ENCODE measurements at regions not wholly inside any gene's neighbourhood (a gene's known extent, or its start where the extent isn't known, plus 50 kb on each side); places are given as distances from the start of the nearest gene placed in this dataset.

GRCh38 chr2:120791243-120791961, 55.7 kb downstream of the GLI2 start:
- DNase-seq (ENCODE audit: low read depth): no peak
- TF ChIP-seq POLR2A (IDR thresholded peaks at IDR 0.05; ENCODE audit: extremely low read depth, insufficient read length) (no peak), CTCF (IDR thresholded peaks at IDR 0.05; ENCODE audit: low read depth, low read length) (no peak), MYC (IDR thresholded peaks at IDR 0.05; ENCODE audit: low read depth, low read length) (no peak)
- TF ChIP-seq, protein P1, sequence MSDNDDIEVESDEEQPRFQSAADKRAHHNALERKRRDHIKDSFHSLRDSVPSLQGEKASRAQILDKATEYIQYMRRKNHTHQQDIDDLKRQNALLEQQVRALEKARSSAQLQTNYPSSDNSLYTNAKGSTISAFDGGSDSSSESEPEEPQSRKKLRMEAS (IDR thresholded peaks at IDR 0.05; ENCODE audit: low read depth, low read length): no peak
- H3K4me3 ChIP-seq (ENCODE audit: low read depth, low read length): no peak overlapping the region

GRCh38 chr2:120791962-120792297, 56.3 kb downstream of the GLI2 start:
- TF ChIP-seq, protein P1 (IDR thresholded peaks at IDR 0.05; ENCODE audit: low read depth, low read length): no peak
- TF ChIP-seq MYC (IDR thresholded peaks at IDR 0.05; ENCODE audit: low read depth, low read length) (no peak), POLR2A (IDR thresholded peaks at IDR 0.05; ENCODE audit: extremely low read depth, insufficient read length) (no peak)
- no peak for DNase-seq (ENCODE audit: low read depth)
- H3K4me3 ChIP-seq (ENCODE audit: low read depth, low read length): no peak overlapping the region

GRCh38 chr2:120793682-120794403, 58.2 kb downstream of the GLI2 start:
- no peak for DNase-seq (ENCODE audit: low read depth)
- no peak overlapping the region for H3K4me3 ChIP-seq (ENCODE audit: low read depth, low read length)
- TF ChIP-seq MYC (IDR thresholded peaks at IDR 0.05; ENCODE audit: low read depth, low read length): no peak
- TF ChIP-seq POLR2A (IDR thresholded peaks at IDR 0.05; ENCODE audit: extremely low read depth, insufficient read length): no peak
- TF ChIP-seq CTCF (IDR thresholded peaks at IDR 0.05; ENCODE audit: low read depth, low read length): no peak
- TF ChIP-seq, protein P1 (IDR thresholded peaks at IDR 0.05; ENCODE audit: low read depth, low read length): no peak

GRCh38 chr2:120794716-120795115, 59.0 kb downstream of the GLI2 start:
- no peak for DNase-seq (ENCODE audit: low read depth)
- H3K4me3 ChIP-seq (ENCODE audit: low read depth, low read length): no peak overlapping the region
- TF ChIP-seq MYC (IDR thresholded peaks at IDR 0.05; ENCODE audit: low read depth, low read length): no peak
- TF ChIP-seq POLR2A (IDR thresholded peaks at IDR 0.05; ENCODE audit: extremely low read depth, insufficient read length): no peak
- TF ChIP-seq, protein P1 (IDR thresholded peaks at IDR 0.05; ENCODE audit: low read depth, low read length): no peak
- no peak for TF ChIP-seq CTCF (IDR thresholded peaks at IDR 0.05; ENCODE audit: low read depth, low read length)

DNA sequence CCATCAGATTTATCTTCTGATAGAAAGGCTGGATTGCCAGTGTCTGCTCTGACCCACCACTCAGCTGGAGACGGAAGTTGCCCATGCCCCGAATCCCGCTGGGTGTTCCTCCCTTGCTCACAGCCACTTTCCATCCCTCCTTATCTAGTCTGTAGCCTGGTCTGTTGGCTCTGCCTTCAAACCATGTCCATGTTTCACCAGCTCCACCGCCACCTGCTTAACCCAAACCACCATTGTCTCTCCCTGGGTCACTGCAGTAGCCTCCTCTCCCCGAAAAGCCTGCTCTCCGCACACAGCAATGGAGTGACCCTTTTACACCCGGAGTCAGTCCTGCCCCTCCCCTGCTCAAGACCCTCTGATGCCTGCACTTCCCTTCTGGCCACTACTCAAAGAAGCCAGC, 60.4 kb downstream of the GLI2 start:
- DNase-seq (ENCODE audit: low read depth): no peak
- no peak for TF ChIP-seq CTCF (IDR thresholded peaks at IDR 0.05; ENCODE audit: low read depth, low read length)
- TF ChIP-seq, protein P1 (IDR thresholded peaks at IDR 0.05; ENCODE audit: low read depth, low read length): no peak
- TF ChIP-seq MYC (IDR thresholded peaks at IDR 0.05; ENCODE audit: low read depth, low read length): no peak
- no peak for TF ChIP-seq POLR2A (IDR thresholded peaks at IDR 0.05; ENCODE audit: extremely low read depth, insufficient read length)

More for the DNA sequence above, 60.4 kb downstream of the GLI2 start:
- H3K4me3 ChIP-seq (ENCODE audit: low read depth, low read length): no peak overlapping the region

Data from NB4 (cell line).